GM19324 (cell line): ENCODE measurements at regions not wholly inside any gene's neighbourhood (a gene's known extent, or its start where the extent isn't known, plus 50 kb on each side); places are given as distances from the start of the nearest gene placed in this dataset.

Experiments used
- ATAC-seq: cut with Tn5 transposase; IDR thresholded peaks from one replicate; pipeline ENCODE4 v1.9.1; 2021; ENCODE audit warnings: mild to moderate bottlenecking, moderate library complexity; ENCODE audit not compliant: unreplicated experiment, low FRiP score

DNA sequence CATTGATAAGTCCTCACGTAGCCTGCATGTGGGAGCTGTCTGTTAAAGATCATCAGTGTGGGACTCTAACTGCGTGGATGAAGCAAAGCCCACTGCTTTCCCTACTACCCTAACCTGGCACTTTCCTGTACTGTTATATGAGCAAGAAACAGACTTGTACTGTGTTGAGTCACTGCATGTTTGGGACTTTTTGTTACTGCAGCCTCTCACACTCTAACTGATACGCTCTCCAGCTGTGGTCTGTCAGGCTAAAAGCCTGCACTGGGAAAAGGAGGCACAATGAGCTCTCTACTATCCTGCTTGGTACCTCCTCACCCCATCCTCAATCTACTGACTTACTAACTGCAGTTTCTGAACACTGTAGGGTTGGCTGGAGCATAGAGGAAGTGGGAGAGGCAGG is 93.7 kb upstream of the PLET1 start:
- ATAC-seq, result no peak

- ATAC-seq, result no peak
These were observed 95.1 kb upstream of the PLET1 start for GRCh38 chr11:112355726-112356125.

- no peak for ATAC-seq
These were observed 96.8 kb upstream of the PLET1 start for GRCh38 chr11:112357488-112357887.

DNA sequence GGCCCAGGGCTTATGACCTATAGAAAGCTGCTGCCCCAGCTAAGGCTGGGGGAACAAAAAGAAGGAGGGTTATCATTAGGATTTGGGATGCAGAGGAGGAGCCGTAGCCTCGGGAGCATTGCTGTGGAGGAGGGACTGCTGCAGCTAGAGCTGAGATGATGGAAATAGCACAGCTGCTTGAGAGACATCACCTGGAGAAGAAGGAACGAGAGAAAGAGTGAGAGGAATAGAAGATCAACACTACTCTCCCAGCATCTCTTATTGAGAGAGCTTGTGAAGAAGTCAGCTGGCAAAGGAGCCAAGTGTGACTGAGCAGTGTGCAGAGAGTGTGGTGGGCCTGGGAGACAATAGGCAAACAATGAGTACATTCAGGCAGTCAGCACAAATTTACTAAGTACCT is 100.7 kb upstream of the PLET1 start:
- ATAC-seq, result no peak

DNA sequence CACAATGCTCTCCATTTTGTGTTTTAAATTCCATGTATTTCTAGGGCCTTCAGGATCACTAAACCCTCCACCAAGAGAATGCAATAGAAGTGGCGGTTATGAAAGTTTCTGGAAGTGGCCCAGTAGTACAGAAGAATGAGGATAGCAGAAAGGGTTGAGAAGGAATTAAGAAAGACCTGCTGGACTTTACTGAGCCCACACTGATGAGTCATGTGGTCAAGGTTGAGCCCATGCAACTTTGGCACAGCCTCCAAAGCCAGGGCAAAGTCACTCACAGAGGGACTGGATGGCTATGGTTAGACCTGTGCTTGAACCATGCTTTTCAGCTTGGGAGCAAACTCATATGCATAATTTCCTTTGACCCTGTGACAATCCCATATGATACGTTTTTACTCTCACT is 102.9 kb upstream of the PLET1 start:
- no peak for ATAC-seq

DNA sequence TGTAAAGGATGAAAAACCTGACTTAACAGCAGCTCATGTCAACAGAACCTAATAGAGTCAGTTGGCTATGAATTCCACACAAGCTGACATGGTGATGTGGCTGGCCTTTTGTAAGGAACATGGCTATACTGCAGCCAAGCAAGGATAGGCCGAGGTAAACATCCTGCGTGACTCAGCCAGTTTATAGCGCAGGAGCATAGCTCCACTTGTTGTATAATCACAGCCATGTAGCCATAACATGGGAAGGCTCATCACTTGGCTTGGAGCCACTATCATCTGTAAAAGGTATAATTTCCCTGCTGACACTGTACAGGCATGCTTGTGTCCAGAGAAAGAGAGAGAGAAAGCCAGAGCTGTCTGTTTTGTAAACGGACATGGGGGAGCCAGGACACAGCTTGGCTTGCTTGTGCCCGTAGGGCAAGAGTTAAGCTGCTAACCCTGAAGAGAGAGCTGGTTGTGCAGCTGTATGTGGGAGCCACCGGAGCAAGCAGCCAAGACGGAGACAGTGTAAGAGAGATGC is 104.4 kb upstream of the PLET1 start:
- no peak for ATAC-seq

DNA sequence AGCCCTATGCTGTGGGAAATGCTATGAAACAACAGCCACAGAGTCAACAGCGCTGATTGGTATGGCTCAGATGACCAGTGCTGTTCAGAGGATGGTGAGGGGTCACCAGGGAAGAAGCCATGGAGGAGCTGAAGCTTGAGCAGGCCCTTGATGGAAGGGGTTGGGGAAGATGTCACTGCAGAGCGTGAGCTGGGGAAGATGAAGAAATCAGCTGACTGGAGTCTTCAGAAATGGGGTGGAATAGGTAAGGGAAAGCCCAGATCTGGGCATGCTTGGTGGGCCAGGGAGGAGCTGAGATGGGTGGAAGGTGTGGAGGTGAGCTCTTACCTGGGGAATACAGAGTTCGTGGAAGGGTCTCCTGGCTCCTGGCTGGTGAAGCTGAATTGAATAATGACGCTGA is 105.4 kb upstream of the PLET1 start:
- ATAC-seq, result no peak

DNA sequence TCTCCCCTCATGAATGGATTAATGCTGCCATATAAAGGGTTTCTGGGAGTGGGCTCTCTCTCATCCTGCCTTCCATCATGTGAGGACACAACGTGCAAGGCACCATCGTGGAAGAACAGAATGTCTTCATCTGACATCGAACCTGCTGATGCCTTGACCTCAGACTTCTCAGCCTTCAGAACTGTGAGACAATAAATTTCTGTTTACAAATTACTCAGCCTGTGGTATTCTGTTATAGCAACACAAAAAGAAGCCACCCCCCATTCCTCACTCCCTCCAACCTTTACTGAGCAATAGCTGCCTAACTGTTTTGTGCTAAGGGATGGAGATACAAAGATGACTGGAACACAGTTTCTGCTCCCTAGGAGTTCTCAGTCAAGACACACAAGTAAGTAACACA is 106.1 kb upstream of the PLET1 start:
- no peak for ATAC-seq

GRCh38 chr11:112367461-112367860 is 106.8 kb upstream of the PLET1 start:
- ATAC-seq, result no peak

GRCh38 chr11:112367895-112368294 is 107.2 kb upstream of the PLET1 start:
- no peak for ATAC-seq

DNA sequence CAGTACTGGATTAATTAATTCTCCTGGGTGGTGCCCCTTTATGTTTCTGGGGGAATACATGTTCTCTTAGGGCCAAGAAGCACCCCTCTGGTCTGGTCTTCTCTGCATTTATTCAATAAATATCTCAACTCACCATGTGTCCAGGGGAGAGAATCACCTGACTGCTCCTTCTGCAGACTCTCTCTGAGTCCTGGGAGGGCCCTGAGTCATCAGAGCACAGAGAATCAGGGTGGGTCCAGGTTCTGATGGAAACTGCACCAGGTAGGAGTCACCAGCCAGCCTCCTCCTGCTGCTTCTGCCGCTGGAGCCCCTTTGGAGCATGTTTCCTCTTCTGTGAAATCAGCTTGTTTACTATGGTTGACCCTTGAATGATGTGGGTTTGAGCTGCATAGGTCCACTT is 107.7 kb upstream of the PLET1 start:
- no peak for ATAC-seq

GRCh38 chr11:112369374-112369773 is 108.7 kb upstream of the PLET1 start:
- ATAC-seq, result no peak

- ATAC-seq, result no peak
These were observed 109.3 kb upstream of the PLET1 start for GRCh38 chr11:112369916-112370315.

DNA sequence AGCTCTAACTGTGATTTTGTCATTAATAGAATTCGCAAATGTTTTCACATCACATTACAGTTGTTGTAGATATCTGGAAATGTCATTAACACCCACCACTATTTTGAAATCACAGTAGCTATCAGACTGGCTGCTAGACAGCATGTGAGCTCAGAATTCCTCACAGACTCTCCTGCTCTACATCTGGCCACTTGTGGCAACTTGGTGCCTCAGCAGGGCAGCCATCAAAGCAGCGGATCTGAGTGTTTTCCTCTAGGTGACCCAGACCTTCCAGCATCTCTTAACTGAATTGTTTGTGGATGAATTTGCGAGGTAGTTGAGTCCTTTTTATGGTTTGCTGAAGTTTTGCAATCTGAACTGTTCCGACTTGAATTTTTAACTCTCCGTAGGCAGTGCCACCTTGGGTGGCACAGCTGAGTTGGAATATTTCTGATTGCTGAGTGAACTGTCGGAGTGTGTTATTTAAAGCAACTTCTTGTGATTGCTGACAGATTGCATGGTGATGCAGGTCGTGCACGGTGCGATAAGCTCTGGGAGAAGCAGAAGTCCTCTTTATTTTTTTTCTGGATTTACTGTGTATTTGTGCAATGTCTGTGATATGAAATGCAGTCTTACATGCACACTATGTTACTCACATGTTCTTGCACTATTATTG is 114.0 kb upstream of the PLET1 start:
- ATAC-seq, result no peak

- ATAC-seq, result no peak
These were observed 117.3 kb upstream of the PLET1 start for GRCh38 chr11:112377946-112378345.

- no peak for ATAC-seq
These were observed 119.8 kb upstream of the PLET1 start for GRCh38 chr11:112380464-112380863.

DNA sequence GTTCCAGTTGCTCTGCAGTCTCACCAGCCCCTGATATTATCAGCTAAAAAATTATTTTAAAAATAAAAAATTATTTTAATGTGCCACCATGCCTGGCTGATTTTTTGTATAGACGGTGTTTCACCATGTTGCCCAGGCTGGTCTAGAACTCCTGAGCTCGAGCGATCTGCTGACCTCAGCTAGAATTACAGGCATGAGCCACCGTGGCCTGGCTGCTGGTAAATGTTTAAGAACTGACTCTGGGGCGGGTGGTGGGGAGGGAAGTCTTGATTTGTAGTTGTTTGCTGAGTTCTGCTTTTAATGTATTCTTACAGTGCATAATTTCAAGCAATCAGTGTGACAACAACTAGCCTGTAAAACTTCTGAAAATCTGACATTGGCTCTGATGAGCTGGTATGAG is 120.9 kb upstream of the PLET1 start:
- no peak for ATAC-seq

DNA sequence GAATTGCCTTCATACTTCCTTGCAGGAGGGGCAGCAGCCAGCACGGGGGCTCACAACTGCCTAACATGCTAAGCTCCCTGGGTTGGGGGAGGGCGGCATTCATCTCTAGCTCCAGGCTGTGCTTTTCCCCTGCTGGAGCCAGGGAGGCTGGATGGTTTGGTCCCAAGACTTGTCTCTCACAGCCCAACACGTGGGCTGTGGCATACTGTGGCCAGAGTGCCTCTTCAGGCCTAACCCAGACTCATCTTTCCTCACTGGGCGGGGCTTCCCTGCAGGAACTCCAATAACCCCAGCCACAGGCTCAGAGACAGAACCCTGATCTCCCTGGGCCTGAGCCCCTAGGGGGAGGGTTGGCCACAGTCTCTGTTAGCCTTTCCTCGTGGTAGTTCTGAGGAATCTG is 121.9 kb upstream of the PLET1 start:
- ATAC-seq, result no peak

DNA sequence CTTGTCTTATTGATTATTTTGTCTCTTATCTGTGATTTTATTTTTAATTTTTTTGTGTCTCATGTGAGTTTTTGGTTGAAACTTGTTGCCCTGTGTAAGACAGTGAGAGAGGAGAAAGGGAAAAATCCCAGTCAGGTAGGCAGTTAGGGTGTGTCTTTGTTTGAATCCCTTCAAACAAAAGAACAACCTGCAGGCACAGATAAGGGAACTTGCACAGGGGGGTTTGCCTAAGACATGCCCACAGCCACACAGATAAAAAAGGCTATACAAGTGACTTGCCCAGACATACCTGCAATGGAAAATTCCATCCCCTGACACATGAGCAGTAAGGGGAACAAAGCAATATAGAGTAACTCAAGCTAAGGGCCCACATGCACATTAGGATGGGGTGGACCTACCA is 127.8 kb upstream of the PLET1 start:
- ATAC-seq, result no peak

GRCh38 chr11:112391086-112391485 is 130.4 kb upstream of the PLET1 start:
- no peak for ATAC-seq

- no peak for ATAC-seq
These were observed 132.2 kb upstream of the PLET1 start for GRCh38 chr11:112392904-112393303.

- no peak for ATAC-seq
These were observed 133.6 kb upstream of the PLET1 start for GRCh38 chr11:112394304-112394703.

DNA sequence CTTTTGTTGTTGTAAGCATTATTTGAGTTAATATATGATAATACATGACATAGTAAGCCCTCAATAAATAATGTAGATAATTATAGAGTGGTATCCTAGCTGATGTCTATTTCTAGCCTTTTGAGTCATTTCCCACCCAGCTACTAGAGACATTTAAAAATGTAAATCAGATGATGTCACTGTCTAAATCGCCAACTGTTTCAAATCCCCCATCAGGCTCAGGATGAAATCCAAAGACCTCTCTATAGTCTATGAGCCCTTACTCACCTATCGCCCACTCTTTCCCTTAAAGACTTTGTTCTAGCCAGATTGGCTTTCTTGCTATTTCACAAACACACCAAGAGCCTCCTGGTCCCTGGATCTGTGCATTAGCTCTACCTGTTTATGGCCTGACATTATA is 135.4 kb upstream of the PLET1 start:
- ATAC-seq, result no peak
